ENCODE measurements at regions not wholly inside any gene's neighbourhood (a gene's known extent, or its start where the extent isn't known, plus 50 kb on each side); places are given as distances from the start of the nearest gene placed in this dataset.
A peak's percentile ranks its signal among the peaks of the same experiment; 100 is the strongest.

DNA sequence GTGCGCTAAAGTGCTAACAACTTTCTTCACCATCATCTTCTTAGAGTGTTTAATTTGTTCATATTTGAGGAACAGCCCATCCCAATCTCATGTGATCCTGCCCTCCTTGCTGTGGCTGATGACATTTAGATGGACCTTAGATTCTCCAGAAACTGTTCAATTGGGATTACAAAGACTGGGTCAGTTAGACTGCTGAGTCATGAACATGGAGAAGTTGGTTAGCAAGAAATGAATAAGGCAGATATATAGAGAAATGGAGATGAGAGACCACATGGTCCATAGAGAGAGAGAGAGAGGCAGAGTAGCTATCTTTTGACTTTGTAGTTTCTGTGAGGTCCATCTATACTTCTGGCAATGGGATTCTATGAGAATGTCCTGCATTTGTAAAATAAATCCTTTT is 275.9 kb downstream of the GLUD2 start:
- no peaks in the 10 kb centered on the region for H3K9me3 ChIP-seq (ENCODE audit: low read depth)
- no peaks in the 10 kb centered on the region for H3K27me3 ChIP-seq
- no peaks in the 10 kb centered on the region for H3K4me1 ChIP-seq (ENCODE audit: low read depth)
- no peak overlapping the region for H3K4me3 ChIP-seq
- H3K27ac ChIP-seq: no peak overlapping the region
- no peak for DNase-seq (ENCODE audit: low read depth in 1 of 2, low spot score in 1 of 2)
- TF ChIP-seq, protein P1, sequence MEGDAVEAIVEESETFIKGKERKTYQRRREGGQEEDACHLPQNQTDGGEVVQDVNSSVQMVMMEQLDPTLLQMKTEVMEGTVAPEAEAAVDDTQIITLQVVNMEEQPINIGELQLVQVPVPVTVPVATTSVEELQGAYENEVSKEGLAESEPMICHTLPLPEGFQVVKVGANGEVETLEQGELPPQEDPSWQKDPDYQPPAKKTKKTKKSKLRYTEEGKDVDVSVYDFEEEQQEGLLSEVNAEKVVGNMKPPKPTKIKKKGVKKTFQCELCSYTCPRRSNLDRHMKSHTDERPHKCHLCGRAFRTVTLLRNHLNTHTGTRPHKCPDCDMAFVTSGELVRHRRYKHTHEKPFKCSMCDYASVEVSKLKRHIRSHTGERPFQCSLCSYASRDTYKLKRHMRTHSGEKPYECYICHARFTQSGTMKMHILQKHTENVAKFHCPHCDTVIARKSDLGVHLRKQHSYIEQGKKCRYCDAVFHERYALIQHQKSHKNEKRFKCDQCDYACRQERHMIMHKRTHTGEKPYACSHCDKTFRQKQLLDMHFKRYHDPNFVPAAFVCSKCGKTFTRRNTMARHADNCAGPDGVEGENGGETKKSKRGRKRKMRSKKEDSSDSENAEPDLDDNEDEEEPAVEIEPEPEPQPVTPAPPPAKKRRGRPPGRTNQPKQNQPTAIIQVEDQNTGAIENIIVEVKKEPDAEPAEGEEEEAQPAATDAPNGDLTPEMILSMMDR (IDR thresholded peaks at IDR 0.05; ENCODE audit: low read depth, low read length): no peak
- H3K36me3 ChIP-seq: no peaks in the 10 kb centered on the region

DNA sequence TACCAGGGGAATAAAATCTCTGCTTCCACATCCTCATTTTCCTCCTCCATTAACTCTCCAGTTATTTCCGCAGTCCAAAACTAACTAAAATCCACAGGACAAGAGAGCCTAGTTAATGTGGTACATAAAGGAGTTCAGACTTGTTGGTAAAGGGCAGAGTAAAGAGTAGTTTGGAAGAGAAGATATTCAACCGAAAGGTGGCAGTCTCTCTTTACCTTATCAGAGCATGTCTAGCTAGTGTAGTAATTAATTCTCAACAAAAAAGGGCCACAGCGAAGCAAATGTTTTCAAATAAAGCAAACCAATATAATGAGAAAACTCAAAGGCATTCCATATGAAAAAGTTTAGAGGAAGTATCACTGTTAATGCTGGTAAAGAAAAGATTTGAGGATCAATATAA is 286.5 kb downstream of the GLUD2 start:
- Histone ChIP-seq H3K9me3 (ENCODE audit: low read depth) (no peaks in the 10 kb centered on the region), H3K36me3 (no peaks in the 10 kb centered on the region), H3K4me1 (ENCODE audit: low read depth) (no peaks in the 10 kb centered on the region), H3K4me3 (no peak overlapping the region), H3K27ac (no peak overlapping the region), H3K27me3 (no peaks in the 10 kb centered on the region)
- DNase-seq (ENCODE audit: low read depth in 1 of 2, low spot score in 1 of 2): peak in 1 of 2 donors; percentile 3
- TF ChIP-seq, protein P1 (IDR thresholded peaks at IDR 0.05; ENCODE audit: low read depth, low read length): no peak

DNA sequence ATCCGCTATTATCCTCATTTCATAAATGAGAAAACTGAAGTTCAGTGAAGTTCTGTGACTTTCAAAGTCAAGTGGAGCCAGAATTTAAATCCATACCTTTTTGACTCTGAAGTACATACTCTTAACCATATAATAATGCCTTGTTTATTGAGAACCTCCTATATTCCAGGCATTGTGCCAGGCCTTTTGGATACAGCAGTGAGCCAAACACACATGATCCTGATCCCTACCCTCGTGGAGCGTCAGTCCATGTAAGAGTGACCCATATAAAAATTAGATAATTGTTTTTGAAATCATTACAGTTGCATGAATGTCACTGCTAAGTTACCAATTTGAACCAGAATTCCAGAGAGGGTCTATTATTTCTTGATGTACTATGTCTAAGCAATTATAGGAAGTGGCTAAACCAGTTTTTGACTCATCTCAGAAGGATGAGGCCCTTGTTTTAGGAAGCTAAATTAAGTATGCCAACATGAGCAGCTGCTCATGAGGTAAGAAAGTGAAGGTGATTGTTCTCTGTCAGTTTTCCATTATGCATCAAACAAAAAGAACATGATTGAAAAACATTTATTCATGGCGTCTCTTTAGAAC is 289.5 kb downstream of the GLUD2 start:
- H3K36me3 ChIP-seq: no peaks in the 10 kb centered on the region
- H3K9me3 ChIP-seq (ENCODE audit: low read depth): no peaks in the 10 kb centered on the region
- no peak overlapping the region for H3K4me3 ChIP-seq
- no peaks in the 10 kb centered on the region for H3K4me1 ChIP-seq (ENCODE audit: low read depth)
- H3K27me3 ChIP-seq: no peaks in the 10 kb centered on the region
- H3K27ac ChIP-seq: no peak overlapping the region
- DNase-seq (ENCODE audit: low read depth in 1 of 2, low spot score in 1 of 2): no peak
- TF ChIP-seq, protein P1 (IDR thresholded peaks at IDR 0.05; ENCODE audit: low read depth, low read length): no peak

DNA sequence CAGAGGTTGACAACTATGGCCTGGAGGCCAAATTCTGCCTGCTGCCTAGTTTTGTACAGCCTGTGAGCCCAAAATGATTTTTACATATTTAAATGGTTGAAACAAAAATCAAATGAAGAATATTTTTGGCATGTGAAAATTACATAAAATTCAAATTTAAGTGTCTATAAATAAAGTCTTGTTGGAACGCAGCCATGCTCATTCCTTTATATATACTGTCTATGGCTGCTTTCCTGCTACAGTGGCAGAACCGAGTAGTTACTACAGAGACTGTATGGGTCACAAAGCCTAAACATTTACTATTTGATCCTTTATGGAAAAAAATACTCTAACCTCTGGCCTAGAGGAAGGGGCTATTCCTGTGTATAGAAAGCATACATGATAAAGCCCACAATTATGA is 290.4 kb downstream of the GLUD2 start:
- H3K4me1 ChIP-seq (ENCODE audit: low read depth): no peaks in the 10 kb centered on the region
- no peak overlapping the region for H3K4me3 ChIP-seq
- H3K27me3 ChIP-seq: no peaks in the 10 kb centered on the region
- no peaks in the 10 kb centered on the region for H3K9me3 ChIP-seq (ENCODE audit: low read depth)
- TF ChIP-seq, protein P1 (IDR thresholded peaks at IDR 0.05; ENCODE audit: low read depth, low read length): no peak
- H3K36me3 ChIP-seq: no peaks in the 10 kb centered on the region
- DNase-seq (ENCODE audit: low read depth in 1 of 2, low spot score in 1 of 2): no peak
- H3K27ac ChIP-seq: no peak overlapping the region

DNA sequence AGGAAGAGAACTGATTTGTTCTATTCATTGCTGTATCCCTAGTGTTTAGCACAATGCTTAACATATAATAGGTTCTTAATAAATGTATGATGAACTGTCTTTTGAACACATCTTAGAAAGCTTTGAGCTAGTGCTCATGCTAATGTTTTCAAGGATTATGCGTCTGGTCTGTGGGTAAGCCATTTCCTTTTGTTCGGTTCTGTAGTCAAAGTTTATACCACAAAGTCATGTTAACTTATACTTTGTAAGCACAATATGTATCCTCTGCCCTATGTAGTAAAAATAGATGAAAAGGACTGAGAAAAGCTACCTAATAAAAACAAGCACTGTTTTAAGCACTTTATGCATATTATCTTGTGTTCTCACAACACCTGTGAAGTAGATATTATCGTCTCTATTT is 301.9 kb downstream of the GLUD2 start:
- Histone ChIP-seq H3K36me3 (no peaks in the 10 kb centered on the region), H3K27me3 (no peaks in the 10 kb centered on the region)
- no peak for DNase-seq (ENCODE audit: low read depth in 1 of 2, low spot score in 1 of 2)

More for the DNA sequence above, 301.9 kb downstream of the GLUD2 start:
- Histone ChIP-seq H3K9me3 (ENCODE audit: low read depth) (no peaks in the 10 kb centered on the region), H3K27ac (no peak overlapping the region), H3K4me3 (no peak overlapping the region), H3K4me1 (ENCODE audit: low read depth) (no peaks in the 10 kb centered on the region)
- TF ChIP-seq, protein P1 (IDR thresholded peaks at IDR 0.05; ENCODE audit: low read depth, low read length): no peak

All from cardiac muscle cell (in vitro differentiated cells and primary cell).